ENCODE measurements at regions not wholly inside any gene's neighbourhood (a gene's known extent, or its start where the extent isn't known, plus 50 kb on each side); places are given as distances from the start of the nearest gene placed in this dataset.

DNA sequence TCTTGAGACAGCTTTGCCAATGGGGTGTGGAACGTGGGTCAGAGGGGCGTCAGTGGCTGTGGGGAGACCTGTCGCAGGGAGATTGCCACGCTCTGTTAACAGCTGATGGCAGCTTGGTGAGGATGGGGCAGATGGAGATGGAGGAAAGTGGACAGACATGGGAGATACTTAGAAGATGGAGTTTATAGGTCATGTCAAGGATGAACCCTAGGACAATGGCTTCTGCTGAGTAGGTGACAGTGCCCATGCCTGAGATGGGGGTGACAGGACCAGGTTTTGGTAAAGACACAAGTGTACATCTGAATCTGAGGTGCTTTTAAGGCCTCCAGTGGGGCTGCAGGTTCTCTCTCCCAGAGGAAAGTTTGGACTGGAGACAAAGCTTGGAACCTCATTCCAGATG, 51.5 kb upstream of the ACCSL start:
- H3K4me1 ChIP-seq (ENCODE audit: control insufficient read depth, insufficient read depth, low read length), result no peaks in the 10 kb centered on the region
- no peaks in the 10 kb centered on the region for H3K36me3 ChIP-seq (ENCODE audit: control insufficient read depth, insufficient read depth, low read length)
- H3K9me1 ChIP-seq (ENCODE audit: insufficient read depth, low read length), result no peaks in the 10 kb centered on the region
- no peak overlapping the region for H2AFZ ChIP-seq (replicated peaks; ENCODE audit: low read length, poor library complexity)
- no peak overlapping the region for H3K23ac ChIP-seq (ENCODE audit: low read depth, low read length)
- H3K9me3 ChIP-seq (ENCODE audit: control insufficient read depth, insufficient read depth, low read length), result peaks cover 2% of the 10 kb centered on the region; the same call in 1 of the 2 replicates
- no peak overlapping the region for H2BK5ac ChIP-seq (ENCODE audit: low read depth, low read length, poor library complexity, severe bottlenecking)
- no peak overlapping the region for H3K4ac ChIP-seq (ENCODE audit: low read depth, low read length)
- intact Hi-C loops (cut with micrococcal nuclease), result no loop called here
- ChIA-PET CTCF (no interaction called here), POLR2A (ENCODE audit: unreplicated experiment) (no interaction called here)
- no peak overlapping the region for H2AK5ac ChIP-seq (ENCODE audit: low read depth, low read length)
- no peak overlapping the region for H2BK15ac ChIP-seq (ENCODE audit: low read depth, low read length)
- H4K91ac ChIP-seq (ENCODE audit: insufficient read depth, low read depth, low read length), result no peak overlapping the region
- TF ChIP-seq BHLHE40 (IDR thresholded peaks at IDR 0.05; ENCODE audit: low read depth, low read length), result no peak
- ATAC-seq (ENCODE audit: low read depth) (no peak), DNase-seq (no peak)
- no peak overlapping the region for H2BK20ac ChIP-seq (ENCODE audit: low read depth, low read length)
- WGBS, 2 experiments (ENCODE audit: extremely low coverage in 2 of 2, insufficient read length in 1 of 2), result 83% methylated on average over 2 of the region's 4 CpGs; no CpG with 5 or more reads in 1 of the 2 experiments
- in situ Hi-C loops (cut with MboI; ENCODE audit: low sequenced_read_pairs), result no loop called here
- H3K9ac ChIP-seq (ENCODE audit: low read depth, low read length), result no peak overlapping the region
- no peaks in the 10 kb centered on the region for H3K79me1 ChIP-seq (ENCODE audit: low read depth in 1 of 2, low read length in 2 of 2)
- no peak overlapping the region for H2AK9ac ChIP-seq (replicated peaks; ENCODE audit: low read depth, low read length, poor library complexity)
- H3K27me3 ChIP-seq (ENCODE audit: control insufficient read depth, insufficient read depth, low read length), result peaks cover 18% of the 10 kb centered on the region
- H3K4me2 ChIP-seq (ENCODE audit: low read depth, low read length), result no peak overlapping the region
- BruUV-seq (replicated peaks), result no TSS peak
- H4K5ac ChIP-seq (ENCODE audit: low read depth, low read length), result no peak overlapping the region
- no peak overlapping the region for H3K14ac ChIP-seq (replicated peaks; ENCODE audit: low read depth, low read length)
- no peak overlapping the region for H4K8ac ChIP-seq (ENCODE audit: low read depth in 2 of 2, low read length in 2 of 2)
- dilution Hi-C loops (cut with HindIII; ENCODE audit: low sequenced_read_pairs, unreplicated experiment), result no loop called here
- no peak overlapping the region for H3K56ac ChIP-seq (ENCODE audit: extremely low read depth, insufficient read depth, low read length)
- no peak overlapping the region for H3K4me3 ChIP-seq (ENCODE audit: insufficient read depth, low read depth, low read length)
- no peaks in the 10 kb centered on the region for H4K20me1 ChIP-seq (ENCODE audit: insufficient read depth, low read length)
- no peak overlapping the region for H3K18ac ChIP-seq (ENCODE audit: low read depth, low read length)
- no peak overlapping the region for H2BK120ac ChIP-seq (ENCODE audit: low read depth, low read length)
- H3K27ac ChIP-seq (ENCODE audit: insufficient read depth, low read length), result no peak overlapping the region

Data from IMR-90 (cell line).